ENCODE measurements at regions not wholly inside any gene's neighbourhood (a gene's known extent, or its start where the extent isn't known, plus 50 kb on each side); places are given as distances from the start of the nearest gene placed in this dataset.
"Not testable (repeated sequence)": the region's sequence is repeated elsewhere in the genome, so short reads cannot be mapped to it uniquely, and the experiment has no call there.

DNA sequence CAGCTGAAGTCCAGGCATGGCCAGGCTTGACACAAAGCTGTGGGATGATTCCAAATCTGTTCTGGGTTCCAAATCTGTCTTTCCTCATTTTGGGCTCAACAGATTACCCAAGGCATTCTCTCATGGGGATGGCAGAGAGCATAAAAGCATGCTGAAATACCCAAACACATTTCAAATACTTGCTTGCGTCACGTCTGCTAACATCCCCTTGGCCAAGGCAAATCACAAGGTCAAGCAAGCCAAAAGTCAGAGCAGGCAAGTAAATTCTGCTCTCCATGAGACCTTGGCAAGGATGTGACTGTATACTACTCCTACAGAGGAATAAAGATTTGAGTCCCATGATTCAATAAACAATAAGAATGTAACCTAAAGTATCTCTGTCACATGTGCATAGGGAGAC is 306.7 kb downstream of the EPB41L4A start:
- no peak for DNase-seq

DNA sequence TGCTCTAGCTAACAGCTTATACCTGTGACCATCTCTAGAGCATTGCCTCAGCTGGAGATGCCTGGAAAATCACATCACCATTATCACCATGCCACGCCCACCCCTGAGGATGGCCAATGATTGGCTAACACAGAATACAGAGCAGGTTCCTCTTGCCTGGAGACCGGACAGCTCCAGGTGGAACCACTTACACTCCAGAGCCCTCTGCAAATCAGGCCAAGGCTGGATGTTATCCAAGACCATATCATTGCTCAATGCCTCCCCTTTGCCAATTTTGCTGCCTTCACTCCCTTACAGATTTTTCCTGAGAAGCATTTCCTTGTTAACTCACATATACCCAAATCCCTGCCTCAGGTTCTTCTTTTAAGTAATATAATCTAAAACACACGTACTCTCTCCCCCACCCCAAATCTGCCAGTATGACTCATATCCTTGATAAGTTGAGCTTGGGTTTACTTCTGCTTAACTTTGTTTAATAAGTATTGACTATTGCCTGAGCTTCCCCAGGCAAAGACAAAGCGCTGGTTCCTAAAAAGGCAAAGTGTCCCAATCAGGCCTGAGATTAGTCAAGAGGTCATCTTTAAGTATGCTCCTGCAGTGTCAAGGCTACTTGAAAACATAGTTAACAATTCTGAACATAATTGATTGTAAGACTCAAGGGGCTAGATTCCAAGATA is 309.6 kb downstream of the EPB41L4A start:
- no peak for DNase-seq

GRCh38 chr5:112106878-112107277 is 312.2 kb downstream of the EPB41L4A start:
- DNase-seq = no peak

DNA sequence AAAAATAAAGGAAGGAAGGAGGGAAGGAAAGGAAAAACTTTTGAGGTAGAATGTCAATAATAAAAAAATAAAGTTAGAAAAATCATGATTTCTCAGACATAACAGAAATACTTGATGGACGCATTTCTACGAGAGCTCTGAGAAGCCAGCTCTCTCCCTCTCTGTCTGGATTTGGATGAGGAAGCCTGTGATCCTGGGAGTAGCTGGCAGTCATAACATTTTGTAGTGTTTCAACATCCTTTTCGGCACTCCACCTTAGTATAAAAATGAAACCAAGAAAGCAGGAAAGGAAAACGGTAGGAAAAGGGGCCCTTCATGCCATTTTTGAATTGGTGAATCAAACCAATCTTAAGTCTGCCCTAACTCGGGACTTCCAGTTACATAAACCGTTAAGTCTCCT is 321.3 kb downstream of the EPB41L4A start:
- no peak for DNase-seq

- no peak for DNase-seq
These were observed 330.2 kb upstream of the NREP start for GRCh38 chr5:112087222-112087621.

GRCh38 chr5:112086740-112087139 is 329.7 kb upstream of the NREP start:
- no peak for DNase-seq

GRCh38 chr5:112084149-112084548 is 327.2 kb upstream of the NREP start:
- no peak for DNase-seq

DNA sequence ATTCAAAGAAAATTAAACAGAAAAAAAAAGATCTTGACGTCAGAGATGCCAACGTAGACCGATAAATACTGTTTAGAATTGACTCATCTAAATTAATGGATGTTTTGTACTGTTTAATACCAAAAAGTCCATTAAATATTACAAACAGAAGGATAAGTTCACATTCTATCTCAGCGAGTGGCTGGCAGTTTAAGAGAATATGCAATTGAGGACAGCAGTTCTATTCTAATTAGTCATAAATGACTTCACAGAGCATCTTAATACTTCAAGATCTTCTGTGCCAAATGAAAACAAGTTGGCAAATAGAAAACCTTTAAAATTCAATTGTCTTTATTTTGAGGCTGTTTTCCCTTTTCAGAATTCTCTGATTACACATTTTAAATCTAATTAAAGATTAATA is 326.6 kb upstream of the NREP start:
- no peak for DNase-seq

DNA sequence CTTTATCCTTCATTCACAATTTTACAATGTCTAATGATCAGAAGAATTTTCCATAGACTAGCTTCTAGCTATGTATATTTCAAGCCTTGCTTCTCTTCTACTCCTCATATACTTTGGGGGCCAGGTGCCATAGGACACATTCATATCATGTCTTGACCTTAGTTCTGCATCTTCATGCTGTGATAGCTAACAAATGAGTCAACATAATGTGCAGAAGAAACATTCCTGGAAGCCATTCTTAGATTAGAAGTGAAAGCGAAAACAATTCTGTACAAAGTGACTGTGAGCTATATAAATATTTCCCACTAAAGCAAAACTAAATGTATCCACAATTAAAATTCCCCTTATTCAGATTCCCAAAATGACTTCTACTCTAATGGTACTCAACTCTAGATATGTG is 320.2 kb upstream of the NREP start:
- DNase-seq = no peak

DNA sequence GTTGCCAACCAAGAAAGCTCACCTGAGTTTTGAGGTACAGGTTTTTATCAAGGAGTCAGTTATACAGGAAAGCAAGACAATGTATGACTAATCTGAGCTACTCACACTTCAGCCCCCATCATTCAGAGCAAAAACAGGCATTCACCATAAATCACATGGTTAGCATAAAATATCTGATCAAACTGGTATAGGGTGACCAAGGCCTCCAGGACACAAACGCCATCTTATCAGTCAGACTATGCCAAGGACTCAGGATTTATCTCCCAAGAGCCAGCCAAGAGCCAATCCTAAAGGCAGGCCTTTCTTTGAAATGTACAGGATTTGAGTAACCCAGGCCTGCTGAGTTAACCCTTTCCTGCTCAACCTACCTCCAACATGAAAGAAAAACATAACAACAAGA is 313.0 kb upstream of the NREP start:
- DNase-seq = no peak

DNA sequence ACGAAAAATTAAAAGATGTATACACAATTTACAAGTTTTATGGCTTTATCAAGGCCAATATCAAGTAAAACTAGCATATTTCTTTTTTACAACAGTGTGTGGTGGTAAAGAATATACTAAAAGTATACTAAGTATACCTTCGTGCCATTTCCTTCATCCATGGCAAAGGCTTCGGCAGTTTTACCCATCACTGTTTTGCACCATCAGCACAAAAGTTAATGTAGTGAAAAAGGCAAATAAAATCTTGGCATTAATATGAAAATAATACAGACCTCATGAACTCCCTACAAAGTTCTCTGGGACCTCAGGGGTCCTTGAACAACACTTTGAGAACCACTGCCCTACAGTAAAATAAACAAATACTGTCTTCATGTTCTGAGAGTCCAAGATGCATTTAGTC is 312.3 kb upstream of the NREP start:
- DNase-seq = no peak

DNA sequence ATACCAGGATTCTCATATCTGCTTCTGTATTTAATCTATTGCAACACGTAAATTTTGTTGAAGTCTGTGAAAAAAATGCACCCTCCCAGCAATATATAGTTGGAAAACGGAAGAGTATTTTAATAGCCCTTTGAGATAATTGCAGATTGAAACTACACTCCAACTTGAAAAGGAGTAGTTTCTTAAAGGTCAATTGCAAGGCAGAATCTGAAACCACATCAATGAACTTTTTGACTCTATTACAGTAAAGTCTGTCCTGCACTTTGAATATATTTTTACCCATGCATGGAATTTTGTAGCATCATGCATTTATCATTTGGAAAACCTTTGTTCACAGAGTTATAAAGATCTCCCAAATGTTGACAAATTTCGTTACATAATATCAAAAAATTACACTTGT is 311.6 kb upstream of the NREP start:
- DNase-seq = no peak

DNA sequence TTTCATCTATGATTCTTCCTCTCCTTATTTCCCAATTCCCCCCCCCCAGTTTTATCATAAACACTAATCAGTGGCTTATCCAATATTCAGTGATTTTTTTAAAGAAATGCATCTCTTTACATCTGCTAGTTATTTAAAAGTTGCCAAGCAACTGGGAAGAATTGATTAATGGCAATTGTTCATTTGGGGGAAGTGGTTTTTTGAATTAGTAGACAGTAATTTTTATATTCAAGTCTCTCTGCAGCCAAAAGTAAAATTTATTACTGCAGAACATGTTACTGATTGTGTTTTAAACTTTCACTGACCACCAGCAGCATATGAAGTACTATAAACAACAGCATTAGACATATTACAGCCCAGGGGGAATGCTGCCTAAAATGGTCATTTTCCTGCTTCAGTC is 308.8 kb upstream of the NREP start:
- no peak for DNase-seq

GRCh38 chr5:112064956-112065355 is 308.0 kb upstream of the NREP start:
- DNase-seq = no peak

DNA sequence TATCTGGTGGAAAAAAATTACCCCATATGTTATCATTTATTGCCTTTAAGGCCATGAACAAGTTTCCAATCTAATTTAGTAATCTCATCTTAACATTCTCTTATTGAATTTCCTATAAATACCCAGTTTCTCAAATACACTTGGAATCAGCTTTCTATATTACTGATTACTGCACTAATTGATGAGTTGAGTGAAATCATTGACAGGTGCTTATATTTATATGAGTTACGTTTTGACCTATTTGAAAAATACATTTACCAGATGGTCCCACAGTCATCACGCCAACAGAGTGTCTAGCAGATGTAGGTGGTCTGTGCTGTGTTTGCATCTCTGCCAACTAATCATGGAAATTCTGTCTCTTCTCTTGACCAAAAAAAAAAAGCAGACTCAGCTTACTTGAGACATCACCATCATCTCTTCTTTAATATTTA is 307.3 kb upstream of the NREP start:
- no peak for DNase-seq

DNA sequence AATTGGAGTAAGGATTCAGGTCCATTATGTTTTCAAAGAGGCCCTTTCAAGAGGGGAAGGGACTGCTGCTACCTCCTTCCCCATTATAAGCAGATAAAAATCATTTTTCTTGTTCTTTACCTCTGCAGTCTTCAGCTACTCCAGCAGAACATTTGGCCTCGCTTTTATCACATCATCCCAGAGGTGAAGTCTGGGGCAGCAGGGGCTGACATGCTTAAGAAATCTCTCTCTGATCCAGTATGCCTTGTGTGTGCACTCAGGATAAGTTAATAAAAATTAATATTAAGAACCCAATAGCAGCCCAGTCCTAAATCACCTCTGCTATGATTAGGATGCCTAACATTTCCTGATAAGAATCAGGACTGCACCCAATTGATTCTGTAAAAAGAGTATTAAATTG is 306.9 kb upstream of the NREP start:
- DNase-seq = no peak

- DNase-seq = no peak
These were observed 306.2 kb upstream of the NREP start for GRCh38 chr5:112063191-112063590.

- no peak for DNase-seq
These were observed 305.2 kb upstream of the NREP start for GRCh38 chr5:112062181-112062580.

GRCh38 chr5:112061666-112062065 is 304.7 kb upstream of the NREP start:
- no peak for DNase-seq

DNA sequence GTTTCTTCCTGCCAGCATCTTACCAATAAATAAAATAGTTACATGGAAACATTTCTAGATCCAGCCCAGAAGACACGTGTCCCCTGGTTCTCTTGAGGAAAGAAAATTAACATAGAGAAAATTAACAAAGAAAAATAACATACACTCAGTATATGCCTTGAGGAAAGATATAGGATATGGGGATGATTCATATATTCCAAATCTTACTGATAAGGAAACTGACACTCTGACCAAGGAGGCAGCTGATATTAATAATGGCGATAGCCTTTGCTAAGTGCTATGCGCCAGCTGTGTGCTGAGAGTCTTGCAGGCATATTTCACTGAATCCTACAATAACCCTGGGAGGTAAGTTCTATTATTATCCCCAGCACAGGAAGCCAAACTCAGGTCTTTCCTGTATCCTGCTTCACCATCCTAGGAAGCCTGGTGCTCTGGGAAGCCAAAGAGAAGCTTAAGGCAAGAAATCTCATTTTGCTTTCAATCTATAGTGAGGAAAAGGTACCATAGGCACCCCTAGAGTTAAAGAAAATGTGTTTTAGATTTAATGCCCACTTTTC is 302.7 kb upstream of the NREP start:
- DNase-seq = no peak

DNA sequence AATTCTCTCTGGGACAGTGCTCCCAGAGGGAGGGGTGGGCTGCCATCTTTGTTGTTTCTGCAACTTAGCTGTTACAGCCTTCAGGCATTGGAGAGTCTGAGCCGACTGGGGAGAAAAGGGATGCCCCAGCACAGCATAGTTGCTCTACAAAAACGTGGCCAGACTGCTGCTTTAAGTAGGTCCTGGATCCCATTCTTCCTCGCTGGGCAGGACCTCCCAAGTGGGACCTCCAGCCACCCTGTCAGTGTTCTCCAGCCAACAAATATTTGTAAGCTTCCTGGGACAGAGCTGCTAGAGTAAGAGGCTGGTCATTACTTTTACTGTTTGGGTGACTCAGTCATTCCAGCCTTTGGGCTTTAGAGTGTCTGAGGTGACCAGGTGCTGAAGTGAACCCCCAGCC is 292.7 kb upstream of the NREP start:
- no peak for DNase-seq

GRCh38 chr5:112036206-112036605 is 279.2 kb upstream of the NREP start:
- DNase-seq = no peak

- no peak for DNase-seq
These were observed 277.5 kb upstream of the NREP start for GRCh38 chr5:112034421-112034979.

DNA sequence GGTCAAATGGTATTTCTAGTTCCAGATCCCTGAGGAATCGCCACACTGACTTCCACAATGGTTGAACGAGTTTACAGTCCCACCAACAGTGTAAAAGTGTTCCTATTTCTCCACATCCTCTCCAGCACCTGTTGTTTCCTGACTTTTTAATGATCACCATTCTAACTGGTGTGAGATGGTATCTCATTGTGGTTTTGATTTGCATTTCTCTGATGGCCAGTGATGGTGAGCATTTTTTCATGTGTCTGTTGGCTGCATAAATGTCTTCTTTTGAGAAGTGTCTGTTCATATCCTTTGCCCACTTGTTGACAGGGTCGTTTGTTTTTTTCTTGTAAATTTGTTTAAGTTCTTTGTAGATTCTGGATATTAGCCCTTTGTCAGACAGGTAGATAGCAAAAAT is 269.9 kb upstream of the NREP start:
- DNase-seq = not testable (repeated sequence)

DNA sequence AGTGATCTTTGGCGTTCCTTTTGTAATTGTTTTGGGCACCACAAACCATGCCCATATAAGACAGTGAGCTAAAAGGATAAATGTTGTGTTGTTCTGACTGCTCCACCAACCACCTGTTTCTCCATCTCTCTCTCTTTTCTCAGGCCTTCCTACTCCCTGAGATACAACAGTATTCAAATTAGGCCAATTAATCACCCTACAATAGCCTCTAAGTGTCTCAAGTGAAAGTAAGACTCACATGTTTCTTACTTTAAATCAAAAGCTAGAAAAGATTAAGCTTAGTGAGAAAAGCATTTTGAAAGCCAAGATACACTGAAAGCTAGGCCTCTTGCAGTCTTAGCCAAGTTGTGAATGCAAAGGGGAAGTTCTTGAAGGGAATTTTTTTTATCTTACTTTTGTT is 268.8 kb upstream of the NREP start:
- DNase-seq = no peak
